GM21447 (cell line): ENCODE measurements at regions not wholly inside any gene's neighbourhood (a gene's known extent, or its start where the extent isn't known, plus 50 kb on each side); places are given as distances from the start of the nearest gene placed in this dataset.
"Not testable (repeated sequence)": the region's sequence is repeated elsewhere in the genome, so short reads cannot be mapped to it uniquely, and the experiment has no call there.

ENCODE experiments used
- ATAC-seq: cut with Tn5 transposase; IDR thresholded peaks from one replicate; pipeline ENCODE4 v1.9.1; 2021; ENCODE audit not compliant: unreplicated experiment

DNA sequence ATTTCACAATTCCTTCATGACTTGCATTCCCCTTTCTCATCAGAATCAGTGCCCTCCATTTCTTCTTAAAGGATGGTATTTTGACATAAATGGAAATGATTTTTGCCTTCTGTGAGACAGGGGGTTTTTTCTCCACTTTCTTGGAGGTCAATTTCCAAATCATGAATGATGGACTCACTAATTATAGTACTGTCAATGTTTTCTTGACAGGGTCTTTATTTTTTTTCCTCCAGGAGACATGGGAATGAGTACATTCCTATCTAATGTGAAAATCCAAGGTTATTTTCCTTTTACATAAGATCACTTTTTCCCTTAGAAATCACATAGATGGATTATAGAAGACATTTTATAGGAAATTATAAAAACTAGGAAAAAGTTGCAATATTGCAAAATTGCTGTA lies 141.7 kb downstream of the SPATA31A6 start:
- ATAC-seq = not testable (repeated sequence)

DNA sequence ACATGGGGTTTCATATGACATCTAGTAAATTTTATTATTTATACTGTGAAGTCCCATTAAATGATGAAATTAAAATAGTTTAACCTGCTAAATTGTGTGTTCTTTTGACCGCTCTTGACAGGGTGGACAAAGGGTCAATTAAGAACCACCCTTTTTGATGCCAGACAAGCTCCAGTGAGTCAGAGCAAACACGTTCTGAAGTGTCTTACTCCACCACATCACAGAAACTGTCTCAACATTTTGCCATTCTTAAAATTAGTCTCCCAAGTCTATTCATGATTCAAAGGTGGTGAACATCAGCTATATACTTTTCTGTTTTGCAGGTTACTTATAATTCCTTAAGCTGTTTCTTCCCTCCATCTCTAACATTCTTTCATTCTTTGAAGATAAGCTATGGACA lies 142.1 kb downstream of the SPATA31A6 start:
- ATAC-seq = not testable (repeated sequence)

DNA sequence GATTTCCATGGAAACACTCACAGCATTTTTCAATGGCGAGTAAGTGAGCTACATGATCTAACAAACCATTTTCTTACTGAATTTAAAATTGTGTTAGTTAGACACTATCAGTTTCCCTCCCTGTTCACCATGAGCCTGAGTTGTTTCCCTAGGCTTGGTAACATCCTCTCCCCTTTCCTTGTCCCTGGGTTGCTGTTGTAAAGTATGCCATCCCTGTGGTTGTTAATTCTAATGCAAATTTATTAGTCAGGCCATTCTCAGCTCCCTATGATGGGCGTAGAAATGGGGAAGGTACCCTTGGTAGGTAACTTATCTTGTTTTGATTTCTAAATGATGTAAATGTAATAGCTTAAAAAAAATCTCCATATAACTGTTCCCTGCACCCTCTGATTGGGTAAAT lies 143.0 kb downstream of the SPATA31A6 start:
- ATAC-seq = not testable (repeated sequence)

DNA sequence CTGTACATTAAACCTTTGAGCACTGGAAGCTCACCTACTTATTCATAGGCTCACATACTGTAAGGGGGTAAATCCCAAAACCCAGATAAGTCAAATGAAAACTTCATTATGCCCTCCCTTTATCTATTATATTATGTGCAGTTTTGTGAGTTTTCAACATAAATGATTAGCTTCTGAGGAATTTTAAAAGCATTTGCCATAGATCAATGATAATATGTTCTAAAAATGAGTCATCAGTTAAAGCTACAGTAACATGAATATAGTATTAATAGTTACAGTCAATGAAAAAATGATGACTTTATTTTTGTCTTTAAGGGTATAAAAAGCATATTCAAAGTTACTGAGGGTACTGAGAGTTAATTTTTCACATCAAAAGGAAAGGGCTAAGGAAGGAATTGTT lies 151.9 kb downstream of the SPATA31A6 start:
- ATAC-seq = not testable (repeated sequence)

DNA sequence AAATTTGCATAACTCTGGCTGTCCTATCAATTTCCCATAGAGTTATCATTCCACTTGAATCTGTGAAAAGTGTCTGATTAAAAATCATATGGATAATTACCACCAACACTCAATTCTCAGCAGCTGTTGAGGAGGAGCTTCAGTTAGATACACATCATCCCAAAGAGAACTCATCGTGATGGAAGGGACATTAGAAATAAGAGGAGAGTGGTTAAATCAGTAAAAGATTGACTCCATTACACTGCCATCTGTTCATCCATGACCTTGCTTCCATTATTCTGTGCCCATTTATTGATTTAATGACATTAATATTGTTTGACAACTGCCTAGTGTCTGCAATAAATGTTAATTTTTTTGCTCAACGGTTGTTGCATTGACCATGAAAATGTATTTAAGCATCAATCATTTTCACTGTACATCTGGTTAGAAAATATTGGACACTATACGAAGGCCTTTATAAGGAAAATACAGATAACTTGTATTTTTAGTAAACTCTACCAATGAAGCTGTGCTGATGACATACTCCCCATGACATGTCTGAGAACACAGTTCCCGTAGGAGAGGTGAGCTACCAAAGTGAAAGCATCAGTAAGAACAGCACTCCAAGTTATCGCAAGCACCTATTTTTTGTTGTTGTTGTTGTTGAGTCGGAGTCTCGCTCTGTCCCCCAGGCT lies 152.7 kb downstream of the SPATA31A6 start:
- not testable (repeated sequence) for ATAC-seq

DNA sequence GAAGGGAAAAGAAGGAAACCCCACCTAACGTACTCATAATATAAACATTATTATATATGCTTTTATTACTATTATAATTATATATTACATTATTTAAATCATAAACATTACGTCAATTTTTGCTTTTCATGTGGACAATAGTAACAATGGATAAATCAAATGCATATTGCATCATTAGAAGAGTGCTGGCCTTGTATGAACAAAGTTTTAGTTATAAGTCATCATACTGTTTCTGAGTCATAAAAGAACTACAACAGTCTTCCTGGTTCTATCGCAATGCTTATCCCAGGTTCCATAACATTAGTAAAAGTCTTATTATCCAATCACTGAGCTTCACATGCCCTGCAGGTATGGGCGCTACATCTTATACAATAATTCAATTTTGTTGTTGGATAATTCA lies 154.8 kb downstream of the SPATA31A6 start:
- ATAC-seq = not testable (repeated sequence)

DNA sequence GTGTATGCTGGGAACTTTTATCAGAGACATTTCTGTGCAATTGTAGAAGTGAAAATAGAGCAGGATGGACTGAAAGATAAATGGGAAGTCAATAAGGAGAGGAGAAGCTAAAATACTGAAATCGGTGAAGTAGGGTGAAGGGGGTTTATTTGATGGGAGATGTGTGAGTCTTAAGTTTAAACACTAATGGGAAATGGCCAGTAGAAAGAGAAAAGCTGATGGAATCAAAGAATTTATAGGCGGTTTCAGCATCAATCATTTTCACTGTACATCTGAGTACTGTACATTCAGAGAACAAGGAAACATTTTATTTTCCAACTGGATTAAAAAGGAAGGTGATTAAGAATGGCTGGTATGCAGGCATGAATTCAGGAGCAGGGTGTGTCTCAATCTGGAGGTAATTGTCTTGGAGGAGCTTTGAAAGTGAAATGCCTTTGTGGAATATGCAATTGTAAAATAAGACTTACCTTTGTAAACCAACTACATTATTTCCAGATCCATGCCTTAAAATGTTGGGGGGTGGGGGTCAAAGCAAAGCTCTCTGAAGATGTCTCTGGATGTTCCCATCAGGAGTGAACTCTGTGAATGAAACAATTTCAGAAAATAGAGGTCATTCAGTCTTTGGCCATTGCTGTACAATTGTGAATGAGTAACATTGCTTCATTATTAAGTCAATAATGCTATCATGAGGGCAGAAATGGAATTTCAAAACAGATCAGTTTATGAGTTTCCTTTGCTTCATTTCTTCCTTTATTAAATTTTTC lies 156.4 kb downstream of the SPATA31A6 start:
- not testable (repeated sequence) for ATAC-seq

DNA sequence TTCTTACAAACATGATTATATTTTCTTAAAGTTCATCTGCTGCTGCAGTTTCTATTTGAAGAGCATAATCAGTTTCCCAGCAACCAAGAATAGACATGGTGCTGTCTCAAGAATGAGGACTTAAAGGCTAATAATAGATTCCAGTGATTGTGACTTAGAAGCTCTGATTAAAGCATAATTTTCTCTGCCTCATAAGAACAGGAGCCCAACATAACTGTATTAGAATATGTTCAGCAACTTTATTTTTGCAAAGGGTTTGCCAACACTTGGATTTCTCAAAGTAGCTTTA lies 156.9 kb downstream of the SPATA31A6 start:
- ATAC-seq = not testable (repeated sequence)

DNA sequence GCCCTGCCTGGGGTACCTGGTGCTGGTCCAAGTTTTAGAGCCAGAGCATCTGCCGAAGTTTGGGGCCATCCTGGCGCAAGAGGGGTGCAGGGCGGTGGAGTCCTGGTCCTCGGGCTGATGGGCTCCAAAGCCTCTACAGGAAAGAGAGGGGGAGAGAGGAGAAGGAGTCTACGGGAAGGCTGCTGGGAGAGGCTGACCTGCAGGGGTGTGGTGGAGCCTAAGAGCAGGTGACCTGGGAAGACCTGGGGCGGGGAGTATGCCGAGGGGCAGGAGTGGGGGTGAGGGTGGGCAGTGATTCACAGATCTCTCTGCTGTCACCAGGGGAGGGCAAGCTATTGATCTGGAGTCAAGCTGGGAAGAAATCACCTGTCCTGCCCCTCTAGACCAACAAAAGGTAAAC lies 158.4 kb downstream of the SPATA31A6 start:
- not testable (repeated sequence) for ATAC-seq

DNA sequence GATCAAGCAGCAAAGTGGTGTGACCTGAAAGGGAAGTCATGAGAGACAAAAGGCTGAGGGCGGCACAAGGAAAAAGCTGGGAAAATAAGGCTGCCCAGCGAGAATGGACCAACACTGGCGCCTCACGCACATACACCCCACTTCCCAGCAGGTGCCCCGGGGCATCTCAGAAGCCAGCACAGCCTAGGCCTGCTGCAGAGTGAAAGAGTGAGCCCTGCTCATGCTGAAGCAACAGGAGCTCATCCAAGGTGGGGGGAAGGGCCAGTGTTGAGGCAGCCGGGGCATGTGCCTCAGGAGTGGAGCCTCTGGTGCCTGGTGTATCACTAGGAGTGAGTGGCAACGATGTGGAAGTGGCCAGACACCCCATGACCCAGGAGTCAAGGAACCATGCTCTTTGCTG lies 158.8 kb downstream of the SPATA31A6 start:
- ATAC-seq = not testable (repeated sequence)

DNA sequence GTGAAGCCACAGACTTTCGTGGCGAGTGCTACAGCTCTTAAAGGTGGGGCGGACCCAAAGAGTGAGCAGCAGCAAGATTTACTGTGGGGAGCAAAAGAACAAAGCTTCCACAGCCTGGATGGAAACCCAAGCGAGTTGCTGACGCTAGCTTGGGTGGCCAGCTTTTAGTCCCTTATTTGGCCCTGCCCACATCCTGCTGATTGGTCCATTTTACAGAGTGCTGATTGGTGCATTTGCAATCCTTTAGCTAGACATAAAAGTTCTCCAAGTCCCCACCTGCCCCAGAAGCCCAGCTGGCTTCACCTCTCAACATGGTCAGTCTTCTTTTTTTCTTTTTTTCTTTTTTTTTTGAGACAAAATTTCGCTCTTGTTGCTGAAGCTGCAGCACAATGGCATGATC lies 161.0 kb downstream of the SPATA31A6 start:
- ATAC-seq = not testable (repeated sequence)

DNA sequence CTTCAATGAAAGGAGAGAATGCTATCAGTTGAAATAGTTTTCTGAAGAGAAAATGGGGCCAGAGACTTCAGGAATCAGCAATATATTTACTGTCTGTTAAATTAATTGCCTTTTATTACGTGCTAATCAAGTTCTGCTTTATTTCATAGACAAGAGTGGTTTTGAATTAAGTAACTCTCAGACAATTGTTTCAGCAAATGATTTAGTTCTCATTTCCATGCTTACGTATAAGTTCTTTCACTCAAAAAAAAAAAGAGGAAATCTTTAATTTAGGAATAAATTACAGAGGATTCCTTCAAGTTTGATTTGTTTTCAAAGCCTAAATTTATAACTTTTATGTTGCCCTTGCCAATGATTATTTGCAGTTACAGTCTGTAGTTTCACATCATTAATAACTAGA lies 163.5 kb downstream of the SPATA31A6 start:
- ATAC-seq = not testable (repeated sequence)

DNA sequence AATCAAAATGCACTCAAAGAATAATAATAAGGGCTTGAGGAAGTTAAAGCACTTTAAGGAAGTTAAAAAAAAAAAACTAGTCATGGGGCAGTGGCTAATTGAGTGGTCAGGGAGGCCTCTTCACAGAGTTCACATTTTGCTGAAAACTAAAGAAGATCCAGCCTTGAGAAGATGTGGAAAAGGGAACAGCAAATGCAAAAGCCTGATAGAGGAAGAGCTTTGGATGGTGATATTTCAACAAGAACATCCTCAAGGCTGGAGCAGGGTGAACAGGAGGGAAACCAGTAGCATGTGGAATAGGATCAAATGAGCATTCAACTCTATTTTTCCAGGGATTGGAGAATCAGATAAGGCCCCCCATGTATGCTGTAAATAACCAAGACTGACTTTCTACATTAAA lies 165.7 kb downstream of the SPATA31A6 start:
- not testable (repeated sequence) for ATAC-seq

DNA sequence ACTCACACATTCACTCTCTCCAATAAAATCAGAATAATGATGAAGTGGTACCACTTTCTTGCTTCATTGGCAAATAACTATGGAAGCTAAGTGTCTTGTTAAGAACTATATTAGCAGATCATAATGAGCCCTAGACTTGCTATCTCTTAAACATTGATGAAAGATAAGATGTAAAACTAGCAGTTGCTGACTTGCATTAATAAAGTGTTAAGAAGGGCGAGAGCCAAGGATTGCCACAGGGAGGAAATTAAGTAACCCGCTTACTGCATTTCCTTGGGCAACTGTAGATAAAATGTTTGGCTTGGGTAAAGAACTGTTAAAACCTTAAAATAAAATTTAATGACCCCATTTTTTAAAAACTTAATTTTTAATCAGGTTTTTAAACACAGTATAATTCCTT lies 167.0 kb downstream of the SPATA31A6 start:
- ATAC-seq = not testable (repeated sequence)

DNA sequence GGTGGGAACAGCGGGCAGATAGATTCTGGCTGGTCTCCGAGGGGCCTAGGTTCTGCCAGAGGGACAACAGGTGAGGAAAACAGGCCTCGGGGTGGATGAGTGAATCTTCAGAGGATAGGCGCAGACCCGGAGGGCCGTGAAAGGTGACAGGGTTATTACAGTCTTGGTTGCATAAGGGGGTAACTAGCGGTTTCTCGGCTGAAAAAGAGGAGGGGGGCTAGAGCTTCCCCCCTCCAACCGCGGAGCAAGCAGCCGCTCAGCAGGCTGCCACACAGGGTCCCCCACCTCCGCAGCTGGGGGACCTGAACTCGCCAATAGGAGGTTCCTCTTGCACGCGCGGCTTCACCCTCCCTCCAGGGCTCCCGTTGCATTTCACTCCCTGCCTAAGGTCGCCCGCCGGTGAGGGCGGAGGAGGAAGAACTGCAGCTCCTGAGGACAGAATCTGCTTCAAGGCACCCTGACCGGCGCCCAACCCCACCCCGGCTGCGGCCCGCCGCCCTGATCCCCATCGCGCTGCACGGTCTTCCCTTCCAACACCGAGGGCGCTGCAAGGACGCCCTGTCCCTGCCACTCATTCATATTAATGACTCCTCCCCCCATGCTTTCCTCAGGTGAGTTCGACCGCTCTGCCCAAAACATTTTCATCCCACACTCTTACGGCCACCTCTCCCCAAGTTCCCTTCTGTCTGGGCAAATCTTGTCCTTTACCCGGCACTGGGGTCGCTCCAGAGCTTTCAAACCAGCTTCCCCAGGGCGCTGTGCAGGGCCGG lies 174.3 kb downstream of the SPATA31A6 start:
- ATAC-seq = not testable (repeated sequence)

DNA sequence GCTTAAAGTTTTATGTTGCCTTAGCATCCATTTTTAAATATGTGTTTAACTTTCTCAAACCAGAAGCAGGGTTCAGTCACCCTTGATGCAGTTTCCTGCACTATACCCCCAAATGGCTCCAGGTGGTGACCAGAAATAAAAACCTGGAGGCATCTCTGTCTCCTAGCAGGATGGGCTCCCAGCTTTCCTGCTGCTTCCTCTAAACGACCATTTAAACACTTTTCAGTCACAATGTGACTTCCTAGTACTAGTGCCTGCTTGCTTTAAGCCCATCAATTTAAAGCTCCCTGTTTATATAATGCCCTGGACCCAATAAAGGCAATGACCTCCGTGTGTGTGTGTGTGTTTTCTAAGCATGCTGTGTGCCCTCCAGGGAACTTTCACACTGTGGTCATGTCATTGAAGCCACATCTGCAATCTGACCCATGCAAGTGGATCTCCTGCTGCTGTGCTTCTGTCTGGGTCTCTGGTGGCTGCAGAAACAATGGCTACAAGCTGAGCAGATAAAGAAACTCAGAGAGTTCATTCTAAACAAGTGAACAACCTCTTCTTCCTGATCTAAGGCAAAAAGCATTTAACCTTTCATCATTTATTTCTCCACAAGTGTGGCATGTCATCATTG lies 175.3 kb downstream of the SPATA31A6 start:
- ATAC-seq = not testable (repeated sequence)

DNA sequence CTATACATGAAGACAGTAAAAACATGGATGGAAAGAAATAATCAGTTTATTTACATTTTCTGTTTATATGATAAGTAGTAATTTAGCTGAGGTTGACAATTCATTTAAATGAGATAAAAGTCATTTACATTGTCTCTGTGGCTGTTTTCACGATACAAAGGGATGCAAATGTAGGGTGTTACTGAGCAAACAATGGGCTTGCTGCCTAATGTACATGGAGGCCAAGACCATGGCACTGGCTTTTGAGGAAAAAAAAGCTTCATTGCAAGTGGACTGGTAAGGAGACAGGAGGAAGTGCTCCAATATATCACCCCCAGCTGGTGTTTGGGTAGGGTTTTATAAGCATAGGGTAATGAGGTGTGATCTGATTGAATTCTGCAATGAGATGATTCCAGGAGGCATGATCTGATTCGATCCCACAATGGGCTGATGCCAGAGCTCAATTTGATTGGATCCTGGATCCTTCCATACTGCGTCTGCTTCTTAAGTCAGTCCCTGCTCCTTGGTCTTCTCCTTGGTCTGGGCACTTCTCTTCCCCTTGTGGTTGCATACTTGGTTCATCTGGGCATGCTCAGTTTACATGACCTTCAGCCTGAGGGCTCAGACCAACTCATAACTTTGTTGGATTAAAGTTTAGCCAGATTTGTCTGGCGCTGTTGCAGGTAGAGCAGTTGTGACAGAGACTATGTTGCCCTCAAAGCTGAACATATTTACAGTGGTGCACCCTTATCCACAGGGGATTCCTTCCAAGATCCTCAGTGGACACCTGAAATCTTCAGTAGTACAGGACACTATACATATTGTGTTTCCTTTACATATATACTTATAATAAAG lies 181.2 kb downstream of the SPATA31A6 start:
- not testable (repeated sequence) for ATAC-seq

DNA sequence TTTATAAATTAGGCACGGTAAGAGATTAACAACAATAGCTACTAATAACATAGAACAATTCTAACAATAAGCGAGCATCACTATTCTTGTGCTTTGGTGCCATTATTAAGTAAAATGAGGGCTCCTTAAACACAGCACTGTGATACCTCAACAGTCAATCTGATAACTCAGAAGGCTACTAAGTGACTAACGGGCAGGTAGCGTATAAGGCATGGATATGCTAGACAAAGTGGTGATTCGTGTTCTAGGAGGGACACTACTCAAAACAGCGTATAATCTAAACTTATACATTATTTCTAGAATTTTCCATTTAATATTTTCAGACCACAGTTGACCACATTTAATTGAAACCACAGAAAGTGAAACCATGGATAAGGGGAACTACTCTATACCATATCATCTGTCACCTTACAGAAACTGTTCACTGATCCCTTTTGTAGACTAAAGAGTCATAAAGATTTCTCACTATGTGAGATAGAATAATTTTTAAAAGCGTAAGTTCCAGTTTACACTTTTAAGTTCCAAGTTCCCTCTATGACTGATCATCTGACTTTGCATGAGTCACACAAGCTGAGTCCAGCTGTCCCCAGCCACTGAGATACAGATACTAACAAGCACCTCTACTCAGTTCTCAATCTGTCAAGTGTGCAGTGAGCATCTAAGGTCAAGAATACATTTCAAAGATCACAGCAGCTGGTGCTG lies 181.9 kb downstream of the SPATA31A6 start:
- peak; percentile 92 for ATAC-seq

DNA sequence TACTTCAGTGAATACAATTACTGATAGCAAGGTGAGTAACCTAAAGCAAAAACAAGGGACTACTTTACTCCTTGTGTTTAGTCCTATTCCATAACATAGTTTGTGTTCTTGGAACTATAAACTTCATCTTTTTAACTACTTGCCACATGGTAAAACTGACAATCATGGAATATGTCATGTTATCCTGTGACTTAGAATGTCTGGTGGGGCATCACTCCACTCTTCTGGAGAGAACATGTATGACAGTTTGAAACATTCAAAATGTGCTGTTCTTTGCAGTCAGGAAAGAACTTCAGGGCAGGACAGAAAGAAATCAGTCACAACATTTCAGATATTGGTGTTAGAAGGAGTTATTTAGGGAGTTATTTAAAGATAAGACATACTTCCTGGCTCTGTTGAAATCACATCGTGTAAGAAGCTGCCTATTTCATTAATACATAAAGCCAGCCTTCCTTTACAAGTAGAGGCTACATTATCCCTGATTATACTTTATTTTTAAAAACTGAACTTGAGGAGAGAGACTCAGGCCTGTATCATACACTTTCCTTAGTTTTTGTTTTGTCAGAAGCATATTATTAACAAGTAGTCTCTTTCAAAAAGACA lies 184.9 kb downstream of the SPATA31A6 start:
- not testable (repeated sequence) for ATAC-seq
